Type B pancreatic cell (in vitro differentiated cells): ENCODE measurements at regions not wholly inside any gene's neighbourhood (a gene's known extent, or its start where the extent isn't known, plus 50 kb on each side); places are given as distances from the start of the nearest gene placed in this dataset.
A peak's percentile ranks its signal among the peaks of the same experiment; 100 is the strongest.

Experiments
- DNase-seq: peaks from one replicate; pipeline ENCODE4 v3.0.0; 2021; ENCODE audit warnings: mixed read lengths; ENCODE audit not compliant: unreplicated experiment; ENCODE audit errors: extremely low spot score
- H3K27ac Mint-ChIP-seq: 2 replicates; pipeline ENCODE4 v1.8.0; 2021; ENCODE audit warnings: mild to moderate bottlenecking, mixed read lengths
- H3K27me3 Mint-ChIP-seq: 2 replicates; pipeline ENCODE4 v1.8.0; 2021; ENCODE audit warnings: mixed read lengths
- H3K36me3 Mint-ChIP-seq: 2 replicates; pipeline ENCODE4 v1.8.0; 2021; ENCODE audit warnings: mixed read lengths
- H3K4me1 Mint-ChIP-seq: one replicate; pipeline ENCODE4 v1.8.0; 2021; ENCODE audit warnings: mixed read lengths; ENCODE audit not compliant: unreplicated experiment
- H3K4me3 Mint-ChIP-seq: 2 replicates; pipeline ENCODE4 v1.8.0; 2021; ENCODE audit warnings: mild to moderate bottlenecking, mixed read lengths
- H3K9me3 Mint-ChIP-seq: 2 replicates; pipeline ENCODE4 v1.8.0; 2021; ENCODE audit warnings: mixed read lengths
- TF ChIP-seq, protein P1 (sequence below): fragments of 200-600 bp; sonication (generic); conservative IDR thresholded peaks from 2 replicates; pipeline ENCODE4 v1.5.0; 2021; ENCODE audit warnings: antibody characterized with exemption, mild to moderate bottlenecking

DNA sequence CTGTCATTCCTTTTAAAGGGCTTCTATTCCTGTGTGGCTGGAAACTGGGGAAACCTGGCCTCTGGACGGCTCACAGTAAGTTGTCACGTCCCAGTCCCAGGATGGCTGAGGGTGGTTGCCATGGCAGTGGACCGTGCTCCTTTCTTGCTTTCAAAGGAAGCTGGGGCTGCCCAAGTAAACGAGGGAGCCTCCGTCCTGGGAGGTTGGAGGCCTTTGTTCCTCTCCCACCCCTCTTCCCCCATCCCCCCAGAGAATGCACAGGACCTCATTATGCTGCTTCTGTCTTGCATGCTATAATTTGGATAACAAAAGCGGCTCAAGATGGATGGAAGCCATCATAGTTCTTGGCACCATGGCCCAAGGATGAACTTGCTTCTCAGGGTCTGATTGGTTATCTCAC is 325.5 kb upstream of the HS6ST1 start:
- H3K27ac Mint-ChIP-seq = no peak overlapping the region
- TF ChIP-seq, protein P1, sequence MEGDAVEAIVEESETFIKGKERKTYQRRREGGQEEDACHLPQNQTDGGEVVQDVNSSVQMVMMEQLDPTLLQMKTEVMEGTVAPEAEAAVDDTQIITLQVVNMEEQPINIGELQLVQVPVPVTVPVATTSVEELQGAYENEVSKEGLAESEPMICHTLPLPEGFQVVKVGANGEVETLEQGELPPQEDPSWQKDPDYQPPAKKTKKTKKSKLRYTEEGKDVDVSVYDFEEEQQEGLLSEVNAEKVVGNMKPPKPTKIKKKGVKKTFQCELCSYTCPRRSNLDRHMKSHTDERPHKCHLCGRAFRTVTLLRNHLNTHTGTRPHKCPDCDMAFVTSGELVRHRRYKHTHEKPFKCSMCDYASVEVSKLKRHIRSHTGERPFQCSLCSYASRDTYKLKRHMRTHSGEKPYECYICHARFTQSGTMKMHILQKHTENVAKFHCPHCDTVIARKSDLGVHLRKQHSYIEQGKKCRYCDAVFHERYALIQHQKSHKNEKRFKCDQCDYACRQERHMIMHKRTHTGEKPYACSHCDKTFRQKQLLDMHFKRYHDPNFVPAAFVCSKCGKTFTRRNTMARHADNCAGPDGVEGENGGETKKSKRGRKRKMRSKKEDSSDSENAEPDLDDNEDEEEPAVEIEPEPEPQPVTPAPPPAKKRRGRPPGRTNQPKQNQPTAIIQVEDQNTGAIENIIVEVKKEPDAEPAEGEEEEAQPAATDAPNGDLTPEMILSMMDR = no peak
- no peaks in the 10 kb centered on the region for H3K36me3 Mint-ChIP-seq
- DNase-seq = peak; percentile 65
- peaks cover 20% of the 10 kb centered on the region for H3K4me1 Mint-ChIP-seq
- H3K9me3 Mint-ChIP-seq = no peaks in the 10 kb centered on the region
- H3K27me3 Mint-ChIP-seq = peaks cover 8% of the 10 kb centered on the region
- H3K4me3 Mint-ChIP-seq = no peak overlapping the region

DNA sequence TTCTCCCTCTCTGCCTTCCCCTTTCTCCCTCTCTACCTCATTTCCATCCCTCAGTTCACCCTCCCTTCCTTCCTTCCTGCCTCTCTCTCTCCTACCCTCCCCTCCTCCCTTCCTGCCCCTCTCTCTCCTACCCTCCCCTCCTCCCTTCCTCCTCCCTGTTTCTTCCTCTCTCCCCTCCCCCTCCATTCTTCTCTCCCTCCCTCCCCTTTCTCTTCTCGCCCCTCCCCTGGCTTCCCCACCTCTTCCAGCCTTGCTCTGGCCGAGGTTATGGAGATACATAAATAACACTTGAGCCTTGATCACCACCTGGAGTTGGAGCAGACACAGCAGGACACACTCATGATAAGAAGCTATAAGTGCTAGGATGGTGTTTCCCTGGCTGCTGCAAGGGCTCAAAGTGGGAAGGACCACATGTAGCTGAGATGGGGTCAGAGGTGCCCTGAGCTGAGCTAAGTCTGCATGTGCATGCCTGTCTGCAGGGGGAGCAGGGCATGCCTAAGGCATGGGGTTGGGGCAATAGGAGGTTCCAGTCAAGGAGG is 326.1 kb upstream of the HS6ST1 start:
- TF ChIP-seq, protein P1 = peak; percentile 41
- peak; percentile 54 for DNase-seq
- Mint-ChIP-seq H3K36me3 (no peaks in the 10 kb centered on the region), H3K4me1 (peaks cover 20% of the 10 kb centered on the region), H3K27ac (no peak overlapping the region), H3K4me3 (no peak overlapping the region), H3K9me3 (no peaks in the 10 kb centered on the region), H3K27me3 (peaks cover 8% of the 10 kb centered on the region)

DNA sequence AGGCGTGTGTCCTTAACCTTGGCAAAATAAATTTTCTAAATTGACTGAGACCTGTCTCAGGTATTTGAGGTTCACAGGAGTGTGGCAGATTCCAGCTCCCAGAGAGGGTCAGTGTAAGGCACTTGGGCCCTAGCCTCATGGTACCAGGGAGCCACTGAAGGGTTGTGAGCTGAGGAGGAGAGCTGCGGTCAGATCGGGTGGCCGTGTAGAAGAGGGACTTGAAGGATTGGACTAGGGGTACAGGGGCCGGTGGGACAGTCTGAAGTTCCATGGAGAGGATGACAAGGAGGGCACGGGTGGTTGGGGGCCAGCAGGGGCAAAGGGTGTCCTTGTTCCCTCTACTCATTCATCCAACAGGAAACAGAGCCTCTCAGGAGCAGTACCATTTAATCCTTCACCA is 327.0 kb upstream of the HS6ST1 start:
- peak; percentile 48 for DNase-seq
- Mint-ChIP-seq H3K27me3 (peaks cover 8% of the 10 kb centered on the region), H3K36me3 (no peaks in the 10 kb centered on the region), H3K9me3 (no peaks in the 10 kb centered on the region), H3K4me1 (peaks cover 20% of the 10 kb centered on the region), H3K27ac (peak overlapping the region; percentile 17), H3K4me3 (no peak overlapping the region)
- TF ChIP-seq, protein P1 = no peak

DNA sequence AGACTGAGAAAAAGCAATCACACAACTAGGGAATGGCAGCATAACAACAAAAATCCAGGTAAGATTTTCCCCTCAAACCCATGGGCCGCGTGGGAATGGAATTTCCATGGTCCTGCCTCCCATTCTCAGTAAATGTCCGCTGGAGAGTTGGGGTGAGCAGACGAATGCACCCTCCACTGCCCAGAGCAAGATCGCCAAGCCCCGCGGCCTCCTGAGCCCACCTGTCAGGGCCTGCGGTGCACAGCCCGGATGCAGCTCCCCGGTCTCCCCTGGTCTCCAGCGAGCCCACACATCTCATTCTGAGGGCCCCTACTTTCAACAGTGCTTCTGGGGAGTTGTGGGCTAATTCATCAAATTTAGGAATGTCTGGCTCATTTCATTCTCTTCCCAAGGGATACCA is 327.4 kb upstream of the HS6ST1 start:
- Mint-ChIP-seq H3K9me3 (no peaks in the 10 kb centered on the region), H3K4me1 (peaks cover 20% of the 10 kb centered on the region), H3K27ac (no peak overlapping the region), H3K27me3 (peaks cover 8% of the 10 kb centered on the region), H3K36me3 (no peaks in the 10 kb centered on the region), H3K4me3 (no peak overlapping the region)
- DNase-seq = peak; percentile 50
- TF ChIP-seq, protein P1 = no peak

- no peak overlapping the region for H3K27ac Mint-ChIP-seq
Measured at GRCh38 chr2:128646691-128647090, 328.0 kb upstream of the HS6ST1 start.

More at GRCh38 chr2:128646691-128647090, 328.0 kb upstream of the HS6ST1 start:
- peaks cover 8% of the 10 kb centered on the region for H3K27me3 Mint-ChIP-seq
- no peaks in the 10 kb centered on the region for H3K9me3 Mint-ChIP-seq
- H3K36me3 Mint-ChIP-seq = no peaks in the 10 kb centered on the region
- no peak overlapping the region for H3K4me3 Mint-ChIP-seq
- TF ChIP-seq, protein P1 = no peak
- peak; percentile 34 for DNase-seq
- peaks cover 20% of the 10 kb centered on the region for H3K4me1 Mint-ChIP-seq
